BJ (cell line): ENCODE measurements at regions not wholly inside any gene's neighbourhood (a gene's known extent, or its start where the extent isn't known, plus 50 kb on each side); places are given as distances from the start of the nearest gene placed in this dataset.

Experiments
- CTCF ChIA-PET: fragments of 350-600 bp; formaldehyde crosslinking; extraction: SDS; loops from one replicate; lab custom pipeline; 2021; ENCODE audit warnings: antibody characterized with exemption, inconsistent platforms; lab: Yijun Ruan, JAX
- POLR2A ChIA-PET: fragments of 300-600 bp; sonication (Branson Sonifier 250); formaldehyde crosslinking; extraction: SDS; loops from one replicate; lab custom pipeline; 2021; ENCODE audit warnings: antibody characterized with exemption; lab: Charles Lee
- DNase-seq: peaks from one replicate; pipeline ENCODE4 v3.0.0-alpha.2; 2011; ENCODE audit warnings: low read depth
- H3K27me3 ChIP-seq: 2 replicates; pipeline ENCODE4 v1.6.0; 2011; ENCODE audit warnings: low read length; ENCODE audit not compliant: control insufficient read depth, insufficient read depth
- H3K36me3 ChIP-seq: 2 replicates; pipeline ENCODE4 v1.5.1; 2011; ENCODE audit warnings: low read length; ENCODE audit not compliant: control insufficient read depth, insufficient read depth
- H3K4me3 ChIP-seq: 2 replicates; pipeline ENCODE4 v1.5.1; 2011; ENCODE audit warnings: low read depth, mild to moderate bottlenecking, control low read depth, low read length
- TF ChIP-seq, protein P1 (sequence below): IDR thresholded peaks from 2 replicates; pipeline ENCODE4 v1.5.1; 2011; ENCODE audit warnings: low read depth, mild to moderate bottlenecking, control low read depth, inconsistent platforms, low read length, moderate library complexity; ENCODE audit not compliant: insufficient read depth

DNA sequence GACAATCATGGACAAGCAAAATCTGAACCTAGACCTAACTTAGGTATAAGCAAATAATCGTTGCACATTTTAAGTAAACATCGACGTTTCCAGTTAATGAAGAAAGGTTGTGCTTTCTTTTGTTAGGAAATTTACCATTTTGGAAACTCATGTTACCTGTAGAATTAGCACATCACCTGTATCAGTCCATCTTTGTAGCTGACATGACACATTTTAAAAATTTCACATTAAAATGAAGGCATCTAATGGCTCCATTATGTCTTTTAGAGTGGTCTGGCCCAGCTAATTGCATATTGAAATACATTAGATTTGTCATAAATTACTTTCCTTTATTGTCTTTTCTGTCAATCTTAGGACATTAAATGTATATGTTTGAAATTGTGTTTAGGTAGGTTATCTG is 119.0 kb upstream of the MGAT5 start:
- ChIA-PET CTCF (no interaction called here), POLR2A (no interaction called here)
- Histone ChIP-seq H3K4me3 (no peak overlapping the region), H3K36me3 (no peaks in the 10 kb centered on the region), H3K27me3 (no peaks in the 10 kb centered on the region)
- no peak for DNase-seq
- TF ChIP-seq, protein P1, sequence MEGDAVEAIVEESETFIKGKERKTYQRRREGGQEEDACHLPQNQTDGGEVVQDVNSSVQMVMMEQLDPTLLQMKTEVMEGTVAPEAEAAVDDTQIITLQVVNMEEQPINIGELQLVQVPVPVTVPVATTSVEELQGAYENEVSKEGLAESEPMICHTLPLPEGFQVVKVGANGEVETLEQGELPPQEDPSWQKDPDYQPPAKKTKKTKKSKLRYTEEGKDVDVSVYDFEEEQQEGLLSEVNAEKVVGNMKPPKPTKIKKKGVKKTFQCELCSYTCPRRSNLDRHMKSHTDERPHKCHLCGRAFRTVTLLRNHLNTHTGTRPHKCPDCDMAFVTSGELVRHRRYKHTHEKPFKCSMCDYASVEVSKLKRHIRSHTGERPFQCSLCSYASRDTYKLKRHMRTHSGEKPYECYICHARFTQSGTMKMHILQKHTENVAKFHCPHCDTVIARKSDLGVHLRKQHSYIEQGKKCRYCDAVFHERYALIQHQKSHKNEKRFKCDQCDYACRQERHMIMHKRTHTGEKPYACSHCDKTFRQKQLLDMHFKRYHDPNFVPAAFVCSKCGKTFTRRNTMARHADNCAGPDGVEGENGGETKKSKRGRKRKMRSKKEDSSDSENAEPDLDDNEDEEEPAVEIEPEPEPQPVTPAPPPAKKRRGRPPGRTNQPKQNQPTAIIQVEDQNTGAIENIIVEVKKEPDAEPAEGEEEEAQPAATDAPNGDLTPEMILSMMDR, result no peak

- no peaks in the 10 kb centered on the region for H3K36me3 ChIP-seq
- no peaks in the 10 kb centered on the region for H3K27me3 ChIP-seq
- ChIA-PET POLR2A (no interaction called here), CTCF (no interaction called here)
- DNase-seq, result no peak
- TF ChIP-seq, protein P1, result no peak
- H3K4me3 ChIP-seq, result no peak overlapping the region
Measured at GRCh38 chr2:134135793-134136192, 118.1 kb upstream of the MGAT5 start.

- Histone ChIP-seq H3K27me3 (no peaks in the 10 kb centered on the region), H3K4me3 (peak overlapping the region; percentile 14), H3K36me3 (no peaks in the 10 kb centered on the region)
- DNase-seq, result no peak
- TF ChIP-seq, protein P1, result no peak
- CTCF ChIA-PET, result interaction anchor here (0.7 to 0.9 kb wide), 2 partner anchors 52 to 252 kb away, joined by 3 to 4 read pairs; no protein-coding TSS in a partner anchor
- POLR2A ChIA-PET, result interaction anchor here (1.0 to 1.6 kb wide), 2 partner anchors 9 to 10 kb away, joined by 5 to 9 read pairs; no protein-coding TSS in a partner anchor
Measured at GRCh38 chr2:134136731-134137130, 117.1 kb upstream of the MGAT5 start.

DNA sequence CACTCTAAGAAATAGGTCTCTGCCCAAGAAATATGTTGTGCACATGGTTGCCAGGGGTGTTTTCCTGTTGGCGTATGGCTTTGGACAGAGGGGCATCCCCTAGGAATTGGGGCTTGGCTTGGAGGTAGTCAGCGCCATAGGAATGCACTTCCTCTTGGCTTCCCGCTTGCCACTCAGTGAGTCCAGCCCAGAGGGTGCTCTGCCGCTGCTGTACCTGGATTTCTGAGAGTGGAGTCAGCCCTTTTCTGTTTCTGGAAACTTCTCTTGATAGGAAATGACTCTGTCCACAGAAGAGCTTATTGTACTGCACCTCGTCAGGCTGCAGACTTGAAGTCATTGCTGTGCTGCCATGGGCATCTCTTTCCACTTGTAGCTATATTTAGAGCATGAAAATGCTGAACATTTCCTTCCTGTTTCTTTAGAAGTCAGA is 116.7 kb upstream of the MGAT5 start:
- TF ChIP-seq, protein P1, result no peak
- no peaks in the 10 kb centered on the region for H3K27me3 ChIP-seq
- POLR2A ChIA-PET, result interaction anchor here (1.0 to 1.6 kb wide), 2 partner anchors 9 kb away, joined by 5 to 9 read pairs; no protein-coding TSS in a partner anchor
- peak overlapping the region; percentile 14 for H3K4me3 ChIP-seq
- no peaks in the 10 kb centered on the region for H3K36me3 ChIP-seq
- DNase-seq, result no peak
- CTCF ChIA-PET, result interaction anchor here (0.6 to 0.9 kb wide), 3 partner anchors 51 to 1788 kb away, joined by 3 to 4 read pairs (median 3); no protein-coding TSS in a partner anchor

DNA sequence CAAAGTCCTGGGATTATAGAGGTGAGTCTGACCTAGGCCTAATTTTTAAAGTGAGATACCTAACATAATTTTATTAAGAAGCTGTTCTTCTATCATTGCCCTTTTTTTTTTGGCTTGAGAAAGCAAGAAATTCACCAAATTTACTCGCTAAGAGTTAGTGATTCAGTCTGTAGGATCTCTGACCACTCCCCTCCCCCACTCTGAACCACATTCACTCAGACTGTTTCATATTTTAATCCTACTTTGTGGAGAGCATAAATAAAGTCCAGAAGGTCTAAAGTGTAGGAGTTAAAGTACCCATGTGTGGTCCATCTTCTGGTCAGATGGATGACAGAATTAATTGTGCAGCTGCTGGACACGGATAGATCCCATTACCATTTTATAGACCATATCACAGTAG is 115.8 kb upstream of the MGAT5 start:
- no peak for DNase-seq
- Histone ChIP-seq H3K27me3 (no peaks in the 10 kb centered on the region), H3K4me3 (no peak overlapping the region), H3K36me3 (no peaks in the 10 kb centered on the region)
- TF ChIP-seq, protein P1, result no peak
- POLR2A ChIA-PET, result no interaction called here
- CTCF ChIA-PET, result interaction anchor here (1.2 kb wide), 1 partner anchor 20 kb away, joined by 4 read pairs; no protein-coding TSS in a partner anchor
